HG02973 (cell line): ENCODE measurements at regions not wholly inside any gene's neighbourhood (a gene's known extent, or its start where the extent isn't known, plus 50 kb on each side); places are given as distances from the start of the nearest gene placed in this dataset.
A peak's percentile ranks its signal among the peaks of the same experiment; 100 is the strongest.

Experiments
- ATAC-seq: cut with Tn5 transposase; IDR thresholded peaks from one replicate; pipeline ENCODE4 v1.9.1; 2021; ENCODE audit warnings: moderate library complexity; ENCODE audit not compliant: unreplicated experiment

GRCh38 chr12:46131732-46132469 is 136.9 kb downstream of the SLC38A1 start:
- no peak for ATAC-seq

GRCh38 chr12:46127656-46128055 is 137.3 kb upstream of the SCAF11 start:
- no peak for ATAC-seq

- ATAC-seq: no peak
Observed at GRCh38 chr12:46126050-46126727, 135.8 kb upstream of the SCAF11 start.

- ATAC-seq: peak; percentile 83
Observed at GRCh38 chr12:46124848-46125619, 134.7 kb upstream of the SCAF11 start.

- no peak for ATAC-seq
Observed at GRCh38 chr12:46124132-46124847, 133.9 kb upstream of the SCAF11 start.

GRCh38 chr12:46112364-46112763 is 122.0 kb upstream of the SCAF11 start:
- ATAC-seq: no peak

- ATAC-seq: no peak
Observed at GRCh38 chr12:46111715-46112114, 121.3 kb upstream of the SCAF11 start.

- ATAC-seq: no peak
Observed at GRCh38 chr12:46110928-46111699, 120.7 kb upstream of the SCAF11 start.

- ATAC-seq: no peak
Observed at GRCh38 chr12:46110223-46110611, 119.8 kb upstream of the SCAF11 start.

- no peak for ATAC-seq
Observed at GRCh38 chr12:46109343-46110222, 119.2 kb upstream of the SCAF11 start.

- ATAC-seq: peak; percentile 89
Observed at GRCh38 chr12:46108721-46109120, 118.3 kb upstream of the SCAF11 start.

GRCh38 chr12:46107591-46107990 is 117.2 kb upstream of the SCAF11 start:
- no peak for ATAC-seq

GRCh38 chr12:46105735-46106134 is 115.4 kb upstream of the SCAF11 start:
- ATAC-seq: no peak

- no peak for ATAC-seq
Observed at GRCh38 chr12:46103559-46104383, 113.4 kb upstream of the SCAF11 start.

- ATAC-seq: no peak
Observed at GRCh38 chr12:46101485-46101869, 111.1 kb upstream of the SCAF11 start.

- ATAC-seq: no peak
Observed at GRCh38 chr12:46100551-46101484, 110.4 kb upstream of the SCAF11 start.

- no peak for ATAC-seq
Observed at GRCh38 chr12:46089414-46090162, 99.2 kb upstream of the SCAF11 start.
